Right atrium auricular region (tissue), 2 donors: ENCODE measurements at regions not wholly inside any gene's neighbourhood (a gene's known extent, or its start where the extent isn't known, plus 50 kb on each side); places are given as distances from the start of the nearest gene placed in this dataset.

ENCODE experiments used
- DNase-seq: peaks from one replicate; pipeline ENCODE4 v3.0.0-alpha.2; 2019; ENCODE audit warnings: low spot score
- H3K27ac ChIP-seq, 2 donors: fragments of 200-600 bp; sonication (generic); 1 replicate in 1 of 2; 2 replicates in 1 of 2; pipeline ENCODE4 v1.5.1; 2016 to 2019
- H3K27me3 ChIP-seq, 2 donors: fragments of 200-600 bp; sonication (generic); one replicate each; pipeline versions ENCODE4 v1.5.1 to v1.6.0; 2017 to 2019
- H3K36me3 ChIP-seq: fragments of 200-600 bp; sonication (generic); one replicate; pipeline ENCODE4 v1.5.1; 2016
- H3K4me1 ChIP-seq, 2 donors: fragments of 200-600 bp; sonication (generic); one replicate each; pipeline versions ENCODE4 v1.5.1 to v1.6.0; 2017 to 2019
- H3K4me3 ChIP-seq, 2 donors: fragments of 200-600 bp; sonication (generic); 1 replicate in 1 of 2; 2 replicates in 1 of 2; pipeline ENCODE4 v1.5.1; 2017 to 2019; ENCODE audit warnings: mild to moderate bottlenecking in 1 of 2, moderate library complexity in 1 of 2
- H3K9me3 ChIP-seq, 2 donors: fragments of 200-600 bp; sonication (generic); one replicate each; pipeline ENCODE4 v1.5.1; 2019
- CTCF ChIP-seq, 2 donors: fragments of 200-600 bp; sonication (generic); IDR thresholded peaks; one replicate each; pipeline ENCODE4 v1.5.1; 2019; ENCODE audit warnings: antibody characterized with exemption in 2 of 2

GRCh38 chr2:18703555-18703954, 114.2 kb upstream of the NT5C1B start:
- Histone ChIP-seq H3K4me3 (no peak overlapping the region), H3K4me1 (peaks cover 0 to 16% of the 10 kb centered on the region in 2 donors), H3K36me3 (no peaks in the 10 kb centered on the region), H3K27me3 (no peaks in the 10 kb centered on the region), H3K27ac (no peak overlapping the region), H3K9me3 (no peaks in the 10 kb centered on the region)
- no peak for TF ChIP-seq CTCF (IDR thresholded peaks at IDR 0.05)
- no peak for DNase-seq

GRCh38 chr2:18701981-18702380, 112.6 kb upstream of the NT5C1B start:
- no peak overlapping the region for H3K27ac ChIP-seq
- no peak for DNase-seq

DNA sequence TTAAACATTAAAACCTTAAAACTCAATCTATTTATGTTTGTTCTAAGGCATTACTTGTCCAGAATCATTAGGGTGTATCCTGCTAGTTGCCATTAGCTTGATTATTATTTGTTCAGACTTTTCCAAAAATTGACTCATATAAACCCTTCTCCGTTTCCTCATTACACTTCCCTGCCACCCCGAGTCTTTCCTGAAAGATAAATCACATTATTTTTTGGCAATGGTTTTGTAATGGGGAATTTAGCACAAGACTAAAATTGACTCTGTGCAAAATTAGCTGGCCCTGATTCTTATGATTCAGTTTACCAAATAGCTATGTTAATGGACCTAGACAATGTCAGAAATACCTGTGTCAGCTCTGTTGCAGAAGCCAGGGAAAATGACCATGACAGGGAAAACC, 112.2 kb upstream of the NT5C1B start:
- Histone ChIP-seq H3K36me3 (no peaks in the 10 kb centered on the region), H3K27ac (no peak overlapping the region), H3K9me3 (no peaks in the 10 kb centered on the region), H3K27me3 (no peaks in the 10 kb centered on the region), H3K4me3 (no peak overlapping the region), H3K4me1 (peaks cover 0 to 16% of the 10 kb centered on the region in 2 donors)
- no peak for DNase-seq
- TF ChIP-seq CTCF (IDR thresholded peaks at IDR 0.05): no peak

More at GRCh38 chr2:18701981-18702380, 112.6 kb upstream of the NT5C1B start:
- TF ChIP-seq CTCF (IDR thresholded peaks at IDR 0.05): no peak
- H3K27me3 ChIP-seq: no peaks in the 10 kb centered on the region
- H3K4me1 ChIP-seq: peaks cover 0 to 16% of the 10 kb centered on the region in 2 donors
- H3K4me3 ChIP-seq: no peak overlapping the region
- no peaks in the 10 kb centered on the region for H3K9me3 ChIP-seq
- no peaks in the 10 kb centered on the region for H3K36me3 ChIP-seq

DNA sequence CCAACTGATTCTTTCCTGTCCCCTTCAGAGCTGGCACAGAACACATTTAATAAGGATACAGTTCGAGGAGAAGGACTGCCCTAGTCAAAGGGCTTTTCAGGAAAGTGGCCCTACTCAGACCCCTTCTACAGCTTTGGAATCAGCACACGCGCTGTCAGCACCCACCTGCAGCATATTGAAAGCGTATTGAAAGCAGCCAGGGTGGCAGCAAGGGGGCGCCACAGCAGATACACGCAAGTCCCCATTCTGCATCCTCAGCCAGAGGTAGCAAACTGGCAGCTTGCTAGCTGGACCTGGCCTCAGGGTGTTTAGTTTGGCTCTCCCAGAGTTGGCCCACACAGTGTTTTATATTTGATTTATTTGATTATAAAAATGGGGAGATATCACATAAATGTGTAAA, 101.0 kb upstream of the NT5C1B start:
- Histone ChIP-seq H3K27ac (no peak overlapping the region), H3K4me1 (no peaks in the 10 kb centered on the region), H3K27me3 (no peaks in the 10 kb centered on the region), H3K4me3 (no peak overlapping the region), H3K9me3 (no peaks in the 10 kb centered on the region), H3K36me3 (no peaks in the 10 kb centered on the region)
- TF ChIP-seq CTCF (IDR thresholded peaks at IDR 0.05): no peak
- DNase-seq: no peak

DNA sequence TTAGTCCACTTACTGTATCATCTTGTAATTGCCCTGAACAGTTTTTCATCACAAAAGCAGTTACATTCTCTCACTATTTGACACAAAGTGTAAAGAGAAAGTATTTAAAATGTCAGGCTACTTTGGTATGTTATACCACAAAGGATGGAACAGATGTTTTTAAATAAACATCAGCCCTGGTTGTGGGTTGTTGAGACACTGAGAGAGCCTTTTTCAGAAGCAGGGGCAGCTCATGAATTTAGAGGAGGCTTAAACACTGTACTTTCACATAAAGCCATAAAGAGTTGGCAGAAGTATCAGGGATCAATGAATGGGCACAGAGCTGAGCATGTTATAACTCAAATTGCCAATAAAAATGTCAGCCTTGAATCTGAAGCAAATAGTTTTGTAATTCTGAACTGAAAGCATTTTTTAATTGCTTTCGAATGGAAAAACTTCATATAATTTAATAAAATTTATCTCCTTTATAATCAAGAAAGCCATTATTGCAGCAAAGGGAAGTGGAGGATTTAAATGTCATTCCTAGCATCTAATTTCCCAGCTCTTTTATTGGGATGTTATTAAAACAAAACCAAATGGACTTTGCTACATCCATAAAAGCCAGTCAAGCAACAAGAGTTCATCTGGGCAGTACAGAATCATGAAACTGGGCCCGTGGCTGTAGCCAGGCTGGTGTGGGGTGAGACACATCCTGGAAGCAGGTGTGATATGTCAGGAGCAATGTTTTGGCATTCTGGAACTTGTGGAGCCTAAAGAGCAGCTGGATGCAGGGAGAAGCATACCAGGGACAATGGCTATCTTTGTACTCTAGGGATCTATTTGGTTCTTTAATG, 95.1 kb upstream of the NT5C1B start:
- Histone ChIP-seq H3K9me3 (no peaks in the 10 kb centered on the region), H3K36me3 (no peaks in the 10 kb centered on the region), H3K4me3 (no peak overlapping the region), H3K27ac (no peak overlapping the region), H3K4me1 (no peaks in the 10 kb centered on the region), H3K27me3 (no peaks in the 10 kb centered on the region)
- no peak for DNase-seq
- TF ChIP-seq CTCF (IDR thresholded peaks at IDR 0.05): no peak

GRCh38 chr2:18682681-18683080, 93.3 kb upstream of the NT5C1B start:
- no peak overlapping the region for H3K27ac ChIP-seq
- TF ChIP-seq CTCF (IDR thresholded peaks at IDR 0.05): no peak
- no peak overlapping the region for H3K4me3 ChIP-seq
- no peaks in the 10 kb centered on the region for H3K27me3 ChIP-seq
- no peaks in the 10 kb centered on the region for H3K9me3 ChIP-seq
- no peaks in the 10 kb centered on the region for H3K4me1 ChIP-seq
- no peaks in the 10 kb centered on the region for H3K36me3 ChIP-seq
- DNase-seq: no peak
